Fibroblast of mammary gland (primary cell): ENCODE measurements at regions not wholly inside any gene's neighbourhood (a gene's known extent, or its start where the extent isn't known, plus 50 kb on each side); places are given as distances from the start of the nearest gene placed in this dataset.

Experiments
- DNase-seq: peaks from one replicate; pipeline ENCODE4 v3.0.0-alpha.2; 2010; ENCODE audit warnings: low read depth
- H3K4me3 ChIP-seq: 2 replicates; pipeline ENCODE4 v1.5.1; 2011; ENCODE audit warnings: low read depth, mild to moderate bottlenecking, low read length, moderate library complexity; ENCODE audit not compliant: control insufficient read depth
- CTCF ChIP-seq: conservative IDR thresholded peaks from 2 replicates; pipeline ENCODE4 v1.5.1; 2011; ENCODE audit warnings: low read depth, low read length, inconsistent platforms; ENCODE audit not compliant: control insufficient read depth, insufficient read depth

- H3K4me3 ChIP-seq, result no peak overlapping the region
- DNase-seq, result peak; percentile 1
- TF ChIP-seq CTCF, result no peak
These were observed 193.3 kb upstream of the ZNF717 start for GRCh38 chr3:75978686-75979085.

DNA sequence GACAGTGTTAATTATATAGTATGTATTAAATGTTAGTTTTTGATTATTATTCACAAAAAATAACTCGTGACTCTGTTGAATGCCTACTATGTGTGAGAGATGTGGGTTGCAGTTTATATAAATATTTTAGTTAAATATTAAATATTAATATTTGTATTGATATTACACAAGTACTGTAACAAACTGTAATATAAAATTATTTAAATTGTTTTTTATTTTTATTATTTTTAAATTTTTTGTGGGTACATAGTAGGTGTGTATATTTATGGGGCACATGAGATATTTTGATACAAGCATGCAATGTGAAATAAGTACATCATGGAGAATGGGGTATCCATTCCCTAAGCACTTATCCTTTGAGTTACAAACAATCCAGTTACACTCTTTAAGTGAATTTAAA lies 196.1 kb upstream of the ZNF717 start:
- no peak for DNase-seq
- no peak overlapping the region for H3K4me3 ChIP-seq
- TF ChIP-seq CTCF, result no peak

GRCh38 chr3:75982151-75982550 lies 196.8 kb upstream of the ZNF717 start:
- DNase-seq, result no peak
- no peak overlapping the region for H3K4me3 ChIP-seq
- no peak for TF ChIP-seq CTCF

- TF ChIP-seq CTCF, result no peak
- no peak overlapping the region for H3K4me3 ChIP-seq
- no peak for DNase-seq
These were observed 197.8 kb upstream of the ZNF717 start for GRCh38 chr3:75983111-75983510.

DNA sequence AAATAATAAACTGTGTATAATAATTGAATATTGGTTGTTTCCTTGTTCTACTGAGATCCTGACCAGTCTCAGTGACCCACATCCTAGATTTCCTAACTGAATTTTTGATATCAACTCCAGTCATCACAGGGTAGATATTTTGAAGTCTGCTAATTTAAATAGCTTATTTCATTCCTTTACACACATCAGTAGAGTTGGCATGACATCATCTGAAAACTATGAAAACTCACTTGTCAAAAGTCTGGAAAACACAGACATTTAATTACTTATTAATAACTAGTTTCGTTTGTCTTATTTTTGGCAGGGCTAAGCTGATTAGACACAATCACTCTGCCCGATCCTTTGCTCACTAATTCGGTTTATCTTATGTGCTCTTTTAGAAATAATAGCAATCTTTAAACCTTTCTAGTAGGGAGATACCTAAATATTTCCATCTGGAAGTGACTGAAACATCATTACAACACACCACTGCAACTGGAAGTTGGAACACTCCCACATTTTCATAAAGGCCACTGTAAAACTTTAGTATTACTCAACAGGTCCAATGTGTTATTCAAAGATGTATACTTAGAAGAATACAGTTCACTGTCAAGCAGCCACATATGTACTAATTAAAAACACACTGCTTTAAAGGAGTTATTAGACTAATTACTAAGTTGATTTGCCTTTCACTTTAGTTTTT lies 198.4 kb upstream of the ZNF717 start:
- no peak overlapping the region for H3K4me3 ChIP-seq
- no peak for TF ChIP-seq CTCF
- no peak for DNase-seq

DNA sequence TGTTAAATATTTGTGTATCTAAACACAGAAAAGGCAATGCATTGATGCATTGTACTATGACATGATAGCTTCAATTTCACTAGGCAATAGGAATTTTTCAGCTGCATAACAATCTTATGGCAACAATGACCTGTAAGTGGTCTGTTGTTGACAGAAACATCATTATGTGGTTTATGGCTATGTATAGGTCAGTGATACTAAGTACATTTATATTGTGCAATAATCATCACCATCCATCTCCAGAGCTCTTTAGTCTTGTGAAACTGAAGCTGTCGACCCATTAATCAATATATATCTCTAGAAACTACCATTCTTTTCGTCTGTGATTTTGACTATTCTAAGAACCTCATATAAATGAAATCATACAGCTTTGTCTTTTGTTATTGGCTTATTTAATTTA lies 200.1 kb upstream of the ZNF717 start:
- no peak for TF ChIP-seq CTCF
- no peak for DNase-seq
- no peak overlapping the region for H3K4me3 ChIP-seq

DNA sequence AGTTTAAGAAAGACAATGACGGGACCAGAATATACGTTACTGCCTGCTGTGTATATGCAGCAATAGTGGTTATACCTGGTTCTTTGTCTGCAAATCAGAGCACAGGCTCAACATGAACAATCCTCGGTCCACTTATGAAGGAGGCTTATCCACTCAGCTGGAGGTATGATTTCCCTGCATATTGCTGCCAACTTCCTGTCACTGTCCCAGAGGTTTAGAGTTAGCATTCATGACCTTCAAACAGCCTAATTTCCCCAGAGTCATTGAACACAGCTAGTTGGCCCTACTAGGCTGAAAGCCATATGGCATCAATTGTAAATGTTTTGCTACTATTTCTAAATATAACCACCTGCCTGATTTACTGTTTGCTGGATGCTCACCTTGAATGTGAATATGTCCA lies 224.9 kb upstream of the ZNF717 start:
- no peak for TF ChIP-seq CTCF
- DNase-seq, result no peak
- no peak overlapping the region for H3K4me3 ChIP-seq
